GM12878 (cell line): ENCODE measurements at regions not wholly inside any gene's neighbourhood (a gene's known extent, or its start where the extent isn't known, plus 50 kb on each side); places are given as distances from the start of the nearest gene placed in this dataset.

Experiments
- ATAC-seq: fragments of 200-7000 bp; cut with Tn5 transposase; 3 replicates; pipeline ENCODE4 v1.9.1; 2020; ENCODE audit warnings: mild to moderate bottlenecking, moderate library complexity
- BruUV-seq: library from RNA; stranded (reverse); fragments of 400-500 nt; replicated peaks from 2 replicates; lab custom pipeline; 2021; lab: Mats Ljungman, UMichigan
- CTCF ChIA-PET: fragments of 300-600 bp; sonication (Branson Sonifier 250); formaldehyde crosslinking; extraction: SDS; loops from one replicate; lab custom pipeline; 2021; ENCODE audit warnings: inconsistent platforms; lab: Yijun Ruan, JAX
- POLR2A ChIA-PET: fragments of 350-600 bp; formaldehyde crosslinking; extraction: SDS; loops from one replicate; lab custom pipeline; 2021; ENCODE audit warnings: inconsistent platforms; lab: Charles Lee
- RAD21 ChIA-PET: fragments of 300-600 bp; sonication (Branson Sonifier 250); formaldehyde crosslinking; loops from one replicate; lab custom pipeline; 2023; ENCODE audit warnings: antibody characterized with exemption; ENCODE audit not compliant: unreplicated experiment; lab: Charles Lee
- SMC1A ChIA-PET: fragments of 300-600 bp; sonication (Branson Sonifier 250); formaldehyde crosslinking; loops from one replicate; lab custom pipeline; 2023; ENCODE audit not compliant: unreplicated experiment, uncharacterized antibody; lab: Charles Lee
- DNase-seq: peaks from one replicate; pipeline ENCODE4 v3.0.0-alpha.2; 2011; ENCODE audit warnings: low read depth, low spot score
- FAIRE-seq: peaks from 3 replicates; lab custom pipeline; 2011; peaks lifted over from hg19 to GRCh38; lab: Jason Lieb, UNC
- H2AFZ ChIP-seq: 2 replicates; pipeline ENCODE4 v1.6.0; 2011; ENCODE audit warnings: low read depth, low read length, control low read depth; ENCODE audit not compliant: control insufficient read depth
- H3K27ac ChIP-seq: 2 replicates; pipeline ENCODE4 v1.5.1; 2011; ENCODE audit warnings: control low read depth; ENCODE audit not compliant: control insufficient read depth, insufficient read depth
- H3K27me3 ChIP-seq, 2 experiments: replicated peaks in 1 of 2; 2 replicates each; pipeline versions ENCODE4 v1.6.0 to v1.6.1; 2011; ENCODE audit warnings: low read length in 1 of 2; ENCODE audit not compliant: control insufficient read depth in 2 of 2, insufficient read depth in 2 of 2
- H3K36me3 ChIP-seq, 2 experiments: 2 replicates each; pipeline ENCODE4 v1.5.1; 2011; ENCODE audit warnings: low read length in 1 of 2; ENCODE audit not compliant: control insufficient read depth in 2 of 2, insufficient read depth in 2 of 2
- H3K4me1 ChIP-seq: 2 replicates; pipeline ENCODE4 v1.6.1; 2011; ENCODE audit warnings: mild to moderate bottlenecking, low read length, moderate library complexity, mixed read lengths; ENCODE audit not compliant: control insufficient read depth, insufficient read depth
- H3K4me2 ChIP-seq: 2 replicates; pipeline ENCODE4 v1.6.0; 2011; ENCODE audit warnings: control low read depth; ENCODE audit not compliant: control insufficient read depth, insufficient read depth
- H3K4me3 ChIP-seq: fragments of 200-600 bp; sonication (generic); 2 replicates; pipeline ENCODE4 v1.5.1; 2016
- H3K79me2 ChIP-seq: 2 replicates; pipeline ENCODE4 v1.6.0; 2011; ENCODE audit warnings: low read length; ENCODE audit not compliant: control insufficient read depth, insufficient read depth
- H3K9ac ChIP-seq: 2 replicates; pipeline ENCODE4 v1.8.0; 2011; ENCODE audit warnings: low read length, control low read depth, mixed read lengths; ENCODE audit not compliant: control insufficient read depth, insufficient read depth
- H3K9me3 ChIP-seq: replicated peaks from 3 replicates; pipeline ENCODE4 v1.5.1; 2011; ENCODE audit warnings: mild to moderate bottlenecking, low read length; ENCODE audit not compliant: control insufficient read depth, insufficient read depth
- H4K20me1 ChIP-seq: 2 replicates; pipeline ENCODE4 v1.6.0; 2011; ENCODE audit not compliant: control insufficient read depth, insufficient read depth
- BACH1 ChIP-seq: fragments of 450-650 bp; IDR thresholded peaks from 2 replicates; pipeline ENCODE4 v1.6.1; 2017; ENCODE audit warnings: mild to moderate bottlenecking, borderline replicate concordance
- CHD1 ChIP-seq: IDR thresholded peaks from 2 replicates; pipeline ENCODE4 v1.6.1; 2012; ENCODE audit warnings: low read depth, low read length, improper control_type of control experiment
- EED ChIP-seq: sonication (generic); IDR thresholded peaks from 2 replicates; pipeline ENCODE4 v1.6.1; 2016; ENCODE audit warnings: antibody characterized with exemption, low read depth
- EZH2 ChIP-seq: IDR thresholded peaks from 2 replicates; pipeline ENCODE4 v1.6.1; 2012; ENCODE audit warnings: low read depth, mild to moderate bottlenecking, control low read depth, inconsistent platforms, low read length, borderline replicate concordance; ENCODE audit not compliant: control insufficient read depth
- HDAC6 ChIP-seq: fragments of 200-600 bp; sonication (generic); IDR thresholded peaks from one replicate; pipeline ENCODE4 v1.8.0; 2017; ENCODE audit warnings: antibody characterized with exemption; ENCODE audit not compliant: unreplicated experiment
- MTA3 ChIP-seq: IDR thresholded peaks from 2 replicates; pipeline ENCODE4 v1.6.1; 2012; ENCODE audit warnings: low read length, inconsistent platforms, borderline replicate concordance
- NFYB ChIP-seq: IDR thresholded peaks from 2 replicates; pipeline ENCODE4 v1.6.1; 2011; ENCODE audit warnings: low read depth, mild to moderate bottlenecking, low read length, improper control_type of control experiment, moderate library complexity; ENCODE audit not compliant: insufficient read depth
- NRF1 ChIP-seq: conservative IDR thresholded peaks from 2 replicates; pipeline ENCODE4 v1.6.1; 2011; ENCODE audit warnings: mild to moderate bottlenecking, low read depth, low read length, improper control_type of control experiment
- PML ChIP-seq: IDR thresholded peaks from 2 replicates; pipeline ENCODE4 v1.6.1; 2012; ENCODE audit warnings: low read length, inconsistent platforms
- RELA ChIP-seq: fragments of 450-650 bp; IDR thresholded peaks from 2 replicates; pipeline ENCODE4 v1.8.0; 2014; ENCODE audit warnings: borderline replicate concordance; ENCODE audit not compliant: partially characterized antibody
- SMC3 ChIP-seq: IDR thresholded peaks from 2 replicates; pipeline ENCODE4 v1.6.1; 2011; ENCODE audit warnings: low read length, improper control_type of control experiment, borderline replicate concordance
- WRNIP1 ChIP-seq: IDR thresholded peaks from 2 replicates; pipeline ENCODE4 v1.6.1; 2011; ENCODE audit warnings: low read depth, low read length, improper control_type of control experiment, borderline replicate concordance
- ZSCAN29 ChIP-seq: fragments of 450-650 bp; IDR thresholded peaks from 2 replicates; pipeline ENCODE4 v1.6.1; 2017; ENCODE audit warnings: mild to moderate bottlenecking, moderate library complexity
- WGBS: methylation state at CpG from one replicate; pipeline ENCODE4 v1.1.6; 2016; ENCODE audit warnings: low lambda C conversion rate; ENCODE audit not compliant: insufficient replicate concordance, insufficient coverage; ENCODE audit errors: missing lambda C conversion rate; 5-methylcytosine and 5-hydroxymethylcytosine counted together
- in situ Hi-C: fragments of 300-500 bp; cut with MboI; formaldehyde crosslinking; loops from 9 replicates; pipeline ENCODE4 v1.14.3; 2018; ENCODE audit warnings: mixed read lengths
- intact Hi-C: fragments of 100-400 bp; cut with micrococcal nuclease; formaldehyde crosslinking; loops from one replicate; pipeline ENCODE4 v1.14.2; 2022; ENCODE audit not compliant: unreplicated experiment
- TF ChIP-seq, protein P1 (sequence below): IDR thresholded peaks from 2 replicates; pipeline ENCODE4 v1.6.1; 2011; ENCODE audit warnings: mild to moderate bottlenecking, low read depth, low read length, moderate library complexity; ENCODE audit not compliant: insufficient replicate concordance

DNA sequence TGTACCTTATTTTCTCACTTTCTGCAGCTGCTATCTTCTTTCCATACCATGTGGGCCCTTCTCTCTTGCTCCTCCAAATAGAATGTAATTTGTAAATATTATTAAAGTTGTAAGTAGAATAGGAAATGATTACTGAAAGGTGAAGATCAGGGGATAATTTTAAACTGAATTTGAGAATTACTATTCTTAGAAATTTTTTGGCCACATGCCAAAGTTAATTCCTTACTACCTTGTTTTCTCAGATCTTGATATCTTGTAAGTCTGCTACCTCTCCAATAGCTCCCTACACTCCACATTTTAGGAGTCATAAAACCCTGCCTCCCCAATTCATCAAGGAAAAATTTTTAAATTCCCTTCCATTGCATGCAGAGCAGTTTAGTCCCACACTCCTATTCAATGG, 442.7 kb downstream of the SATB2 start (continued):
- no peak for TF ChIP-seq EZH2
- no peak for TF ChIP-seq RELA
- no peak for TF ChIP-seq SMC3
- no peak for TF ChIP-seq WRNIP1
- TF ChIP-seq, all 136 proteins: peak for 0

DNA sequence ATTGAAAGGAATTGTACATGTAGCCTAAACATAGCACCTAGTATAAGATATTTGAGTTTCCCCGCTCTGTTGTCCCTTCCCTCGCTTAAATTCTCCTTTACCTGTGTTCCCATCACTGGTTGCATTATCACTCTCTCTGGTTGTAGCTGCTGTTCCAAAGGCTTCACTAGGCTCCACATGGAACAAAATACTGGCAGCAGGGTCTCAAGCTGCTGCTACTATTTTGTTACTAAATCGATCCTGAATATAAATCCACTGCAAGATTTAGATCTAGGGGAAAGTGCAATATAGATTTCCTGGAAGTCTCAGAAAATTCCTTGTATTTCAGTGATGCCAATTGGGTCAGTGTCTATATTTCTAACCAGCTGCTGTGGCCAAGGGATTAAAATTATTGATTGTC, 443.5 kb downstream of the SATB2 start:
- ATAC-seq, result no peak
- no peak for DNase-seq
- intact Hi-C loops, result no loop called here
- Histone ChIP-seq H3K4me3 (no peak overlapping the region), H3K27ac (no peak overlapping the region), H3K36me3 (no peaks in the 10 kb centered on the region), H3K4me2 (no peak overlapping the region), H3K9me3 (no peaks in the 10 kb centered on the region), H3K9ac (no peak overlapping the region), H4K20me1 (no peaks in the 10 kb centered on the region)
- POLR2A ChIA-PET, result interaction anchor here (0.6 kb wide), 1 partner anchor 108 kb away, joined by 3 read pairs; no protein-coding TSS in a partner anchor
- BruUV-seq, result no TSS peak
- RAD21 ChIA-PET, result no interaction called here
- 8% methylated on average over 3 of the region's 3 CpGs for WGBS
- FAIRE-seq, result no peak
- CTCF ChIA-PET, result interaction anchor here (0.7 to 2.0 kb wide), 4 partner anchors 8 to 475 kb away, joined by 3 to 9 read pairs (median 4); no protein-coding TSS in a partner anchor
- SMC1A ChIA-PET, result interaction anchor here (0.6 to 3.3 kb wide), 2 partner anchors 10 to 353 kb away, joined by 3 to 11 read pairs; no protein-coding TSS in a partner anchor
- no peak for TF ChIP-seq MTA3
- no peak for TF ChIP-seq HDAC6
- TF ChIP-seq, protein P1, sequence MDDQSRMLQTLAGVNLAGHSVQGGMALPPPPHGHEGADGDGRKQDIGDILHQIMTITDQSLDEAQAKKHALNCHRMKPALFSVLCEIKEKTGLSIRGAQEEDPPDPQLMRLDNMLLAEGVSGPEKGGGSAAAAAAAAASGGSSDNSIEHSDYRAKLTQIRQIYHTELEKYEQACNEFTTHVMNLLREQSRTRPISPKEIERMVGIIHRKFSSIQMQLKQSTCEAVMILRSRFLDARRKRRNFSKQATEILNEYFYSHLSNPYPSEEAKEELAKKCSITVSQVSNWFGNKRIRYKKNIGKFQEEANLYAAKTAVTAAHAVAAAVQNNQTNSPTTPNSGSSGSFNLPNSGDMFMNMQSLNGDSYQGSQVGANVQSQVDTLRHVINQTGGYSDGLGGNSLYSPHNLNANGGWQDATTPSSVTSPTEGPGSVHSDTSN, result no peak
- TF ChIP-seq CHD1, result no peak
- no peak for TF ChIP-seq PML
- TF ChIP-seq ZSCAN29, result no peak
- no peak for TF ChIP-seq NRF1
- TF ChIP-seq EED, result no peak
- TF ChIP-seq EZH2, result no peak
- TF ChIP-seq BACH1, result no peak
- TF ChIP-seq NFYB, result no peak
- TF ChIP-seq, all 136 proteins: peak for 0
- Histone ChIP-seq H3K79me2 (no peaks in the 10 kb centered on the region), H2AFZ (no peak overlapping the region), H3K4me1 (no peaks in the 10 kb centered on the region), H3K27me3 (no peaks in the 10 kb centered on the region)
- in situ Hi-C loops, result no loop called here
